Activated naive CD8-positive, alpha-beta T cell treated with anti-CD3 and anti-CD28 coated beads, Interleukin-2, amount 50 U/mL, for 24 hours (primary cell): ENCODE measurements at regions not wholly inside any gene's neighbourhood (a gene's known extent, or its start where the extent isn't known, plus 50 kb on each side); places are given as distances from the start of the nearest gene placed in this dataset.

Source experiments
- ATAC-seq: fragments of 150-1000 bp; cut with Tn5 transposase; one replicate; pipeline ENCODE4 v1.10.0; 2021
- DNase-seq: peaks from one replicate; pipeline ENCODE4 v3.0.0; 2021
- H3K27ac Mint-ChIP-seq: one replicate; pipeline ENCODE4 v1.8.0; 2021; ENCODE audit warnings: mild to moderate bottlenecking, mixed read lengths
- H3K27me3 Mint-ChIP-seq: one replicate; pipeline ENCODE4 v1.8.0; 2021; ENCODE audit warnings: mixed read lengths
- H3K36me3 Mint-ChIP-seq: one replicate; pipeline ENCODE4 v1.8.0; 2021; ENCODE audit warnings: low read depth, mixed read lengths
- H3K4me1 Mint-ChIP-seq: one replicate; pipeline ENCODE4 v1.8.0; 2021; ENCODE audit warnings: mixed read lengths
- H3K4me3 Mint-ChIP-seq: one replicate; pipeline ENCODE4 v1.8.0; 2021; ENCODE audit warnings: mild to moderate bottlenecking, moderate library complexity, mixed read lengths
- H3K9me3 Mint-ChIP-seq: one replicate; pipeline ENCODE4 v1.8.0; 2021; ENCODE audit warnings: mixed read lengths

- no peak overlapping the region for H3K4me3 Mint-ChIP-seq
- H3K27me3 Mint-ChIP-seq = peaks cover 9% of the 10 kb centered on the region
- H3K9me3 Mint-ChIP-seq = no peaks in the 10 kb centered on the region
- ATAC-seq (no peak), DNase-seq (no peak)
- H3K4me1 Mint-ChIP-seq = no peaks in the 10 kb centered on the region
- no peak overlapping the region for H3K27ac Mint-ChIP-seq
- no peaks in the 10 kb centered on the region for H3K36me3 Mint-ChIP-seq
Measured at GRCh38 chr18:22778996-22779395, 154.1 kb upstream of the RBBP8 start.

DNA sequence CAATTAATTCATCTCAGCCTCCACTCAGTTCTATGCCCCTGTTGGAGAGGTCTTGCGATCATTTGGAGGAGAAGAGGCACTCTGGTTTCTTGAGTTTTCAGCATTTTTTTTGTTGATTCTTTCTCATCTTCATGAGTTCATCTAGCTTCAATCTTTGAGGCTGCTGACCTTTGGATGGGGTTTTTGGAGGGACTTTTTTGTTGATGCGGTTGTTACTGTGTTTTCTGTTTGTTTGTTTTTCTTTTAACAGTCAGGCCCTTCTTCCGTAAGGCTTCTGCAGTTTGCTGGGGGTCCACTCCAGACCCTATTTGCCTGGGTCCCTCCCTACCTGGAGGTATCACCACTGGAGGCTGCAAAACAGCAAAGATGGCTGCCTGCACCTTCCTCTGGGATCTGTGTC lies 149.9 kb upstream of the RBBP8 start:
- Mint-ChIP-seq H3K4me1 (no peaks in the 10 kb centered on the region), H3K36me3 (no peaks in the 10 kb centered on the region), H3K4me3 (no peak overlapping the region), H3K27ac (no peak overlapping the region), H3K27me3 (peaks cover 13% of the 10 kb centered on the region), H3K9me3 (no peaks in the 10 kb centered on the region)
- ATAC-seq = no peak
- DNase-seq = no peak

DNA sequence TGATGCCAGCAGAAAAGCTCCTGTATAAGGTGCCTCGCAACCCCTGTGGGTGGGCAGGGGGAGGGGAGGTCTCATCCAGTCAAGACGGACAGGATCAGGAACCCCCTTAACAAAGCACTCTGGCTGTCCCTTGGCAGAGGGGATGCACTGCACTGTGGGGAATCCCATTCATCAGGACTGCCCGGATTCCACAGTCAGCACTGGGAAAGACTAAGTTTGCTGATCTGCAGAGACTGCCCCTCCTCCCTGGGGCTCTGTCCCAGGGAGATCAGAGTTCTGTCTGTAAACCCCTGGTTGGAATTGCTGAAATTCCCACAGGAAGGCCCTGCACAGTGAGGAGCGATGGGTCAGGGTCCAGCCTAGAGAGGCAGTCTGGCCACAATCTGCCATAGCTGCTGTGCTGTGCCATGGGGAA lies 149.5 kb upstream of the RBBP8 start:
- Mint-ChIP-seq H3K4me1 (no peaks in the 10 kb centered on the region), H3K27me3 (peaks cover 13% of the 10 kb centered on the region), H3K9me3 (no peaks in the 10 kb centered on the region), H3K27ac (no peak overlapping the region), H3K36me3 (no peaks in the 10 kb centered on the region), H3K4me3 (no peak overlapping the region)
- no peak for DNase-seq
- ATAC-seq = no peak

GRCh38 chr18:22789052-22789451 lies 144.1 kb upstream of the RBBP8 start:
- no peaks in the 10 kb centered on the region for H3K9me3 Mint-ChIP-seq
- H3K4me3 Mint-ChIP-seq = no peak overlapping the region
- H3K4me1 Mint-ChIP-seq = peaks cover 6% of the 10 kb centered on the region
- H3K27ac Mint-ChIP-seq = no peak overlapping the region
- H3K36me3 Mint-ChIP-seq = no peaks in the 10 kb centered on the region
- H3K27me3 Mint-ChIP-seq = peaks cover 4% of the 10 kb centered on the region
- no peak for DNase-seq
- no peak for ATAC-seq

DNA sequence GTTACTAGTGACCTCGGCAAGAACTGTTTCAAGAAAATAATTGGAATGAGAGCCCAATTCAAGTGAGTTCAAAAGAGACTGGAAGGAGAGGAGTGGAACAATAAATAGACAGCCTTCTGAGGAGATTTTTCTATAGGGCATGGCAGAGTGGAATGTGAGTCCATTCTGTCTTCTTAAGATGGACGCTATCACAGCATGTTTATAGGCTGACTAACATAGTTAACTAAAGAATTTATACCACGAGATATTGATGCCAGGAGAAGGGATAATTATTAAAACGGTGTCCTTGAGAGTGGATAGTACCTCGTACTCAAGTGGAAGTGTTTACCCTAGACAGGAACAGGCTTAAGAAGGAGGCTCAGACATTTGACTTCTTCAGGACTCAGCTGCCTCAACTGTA lies 143.5 kb upstream of the RBBP8 start:
- Mint-ChIP-seq H3K9me3 (no peaks in the 10 kb centered on the region), H3K27me3 (peaks cover 2% of the 10 kb centered on the region), H3K27ac (no peak overlapping the region), H3K36me3 (no peaks in the 10 kb centered on the region), H3K4me3 (no peak overlapping the region), H3K4me1 (peaks cover 6% of the 10 kb centered on the region)
- ATAC-seq = no peak
- no peak for DNase-seq

DNA sequence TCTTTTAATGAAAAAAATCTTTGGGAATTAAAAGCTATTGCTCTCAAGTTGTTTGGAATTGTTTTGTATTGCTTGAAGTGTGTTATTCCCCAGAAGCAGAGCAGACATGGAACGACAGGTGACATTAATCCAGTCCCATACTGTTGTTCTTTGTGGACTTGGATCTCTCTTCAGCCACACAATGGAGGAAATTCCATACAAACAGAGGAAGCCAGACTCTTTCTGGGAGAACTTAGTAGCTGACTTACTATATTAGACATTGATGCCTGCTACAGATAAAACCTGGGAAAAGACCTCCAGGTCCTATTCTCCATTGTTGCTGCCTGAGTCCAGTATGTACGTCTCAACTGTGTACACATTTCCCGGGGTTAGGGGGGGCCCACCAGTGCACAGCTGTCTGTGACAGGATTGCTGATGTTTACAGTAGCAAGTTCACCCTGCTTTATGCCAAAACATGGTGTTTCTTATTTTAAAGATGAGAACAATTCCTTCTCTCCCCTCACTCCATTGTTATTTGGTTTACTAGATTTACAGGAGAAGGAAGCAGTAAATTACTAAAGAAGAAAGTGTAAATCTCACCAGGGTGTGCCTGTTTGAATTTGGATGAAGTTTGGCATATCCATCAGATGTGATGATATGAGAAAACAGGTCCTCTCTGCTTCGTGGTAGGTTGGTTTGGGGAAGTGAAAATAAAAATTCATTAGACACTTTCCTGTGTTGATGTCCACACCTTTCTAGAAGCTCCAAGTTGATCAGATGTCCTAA lies 142.4 kb upstream of the RBBP8 start:
- no peak overlapping the region for H3K4me3 Mint-ChIP-seq
- peaks cover 6% of the 10 kb centered on the region for H3K4me1 Mint-ChIP-seq
- H3K9me3 Mint-ChIP-seq = no peaks in the 10 kb centered on the region
- no peak overlapping the region for H3K27ac Mint-ChIP-seq
- DNase-seq (no peak), ATAC-seq (no peak)
- peaks cover 2% of the 10 kb centered on the region for H3K27me3 Mint-ChIP-seq
- H3K36me3 Mint-ChIP-seq = no peaks in the 10 kb centered on the region

- Mint-ChIP-seq H3K4me1 (peaks cover 6% of the 10 kb centered on the region), H3K36me3 (no peaks in the 10 kb centered on the region), H3K9me3 (no peaks in the 10 kb centered on the region), H3K4me3 (no peak overlapping the region), H3K27ac (no peak overlapping the region), H3K27me3 (peaks cover 2% of the 10 kb centered on the region)
- ATAC-seq (no peak), DNase-seq (no peak)
Measured at GRCh38 chr18:22791310-22791610, 141.9 kb upstream of the RBBP8 start.

DNA sequence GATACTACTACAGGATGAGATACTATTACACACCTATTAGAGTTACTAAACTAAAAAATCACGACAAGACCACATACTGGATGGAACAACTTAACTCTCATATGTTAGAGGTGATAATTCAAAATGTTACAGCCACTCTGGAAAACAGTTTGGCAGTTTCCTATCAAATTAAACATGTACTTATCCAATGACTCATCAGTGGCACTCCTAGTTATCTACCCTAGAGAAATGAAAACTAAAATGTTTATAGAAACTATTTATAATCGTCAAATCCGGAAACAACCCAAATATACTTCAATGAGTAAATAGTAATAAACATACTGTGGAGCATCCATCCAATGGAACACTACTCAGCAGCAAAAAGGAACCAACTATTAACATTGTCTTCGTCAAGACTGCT lies 137.0 kb upstream of the RBBP8 start:
- Mint-ChIP-seq H3K4me1 (peaks cover 2% of the 10 kb centered on the region), H3K4me3 (no peak overlapping the region), H3K9me3 (no peaks in the 10 kb centered on the region), H3K27me3 (peaks cover 3% of the 10 kb centered on the region), H3K36me3 (no peaks in the 10 kb centered on the region), H3K27ac (no peak overlapping the region)
- ATAC-seq (no peak), DNase-seq (no peak)

DNA sequence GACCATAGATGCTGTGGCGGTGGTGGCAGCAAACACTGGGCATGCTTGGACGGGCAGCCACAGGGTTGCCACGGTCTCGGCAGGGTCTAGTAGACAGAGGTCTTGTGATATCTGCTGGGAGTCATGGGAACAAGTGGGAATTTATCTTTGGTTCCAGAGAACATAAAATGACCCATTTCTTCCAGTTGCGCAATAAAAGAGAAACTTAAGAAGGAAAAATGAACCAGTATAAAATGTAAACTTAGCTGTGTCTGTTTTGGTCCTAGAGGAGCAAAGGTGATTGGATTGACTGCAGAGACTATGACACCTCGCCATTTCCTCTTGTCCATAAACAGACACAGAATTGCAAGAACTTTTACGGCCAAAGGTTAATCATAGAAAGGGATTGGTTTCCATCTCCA lies 132.6 kb upstream of the RBBP8 start:
- no peak overlapping the region for H3K4me3 Mint-ChIP-seq
- no peaks in the 10 kb centered on the region for H3K36me3 Mint-ChIP-seq
- peaks cover 3% of the 10 kb centered on the region for H3K27me3 Mint-ChIP-seq
- no peaks in the 10 kb centered on the region for H3K4me1 Mint-ChIP-seq
- H3K27ac Mint-ChIP-seq = no peak overlapping the region
- no peak for DNase-seq
- H3K9me3 Mint-ChIP-seq = no peaks in the 10 kb centered on the region
- no peak for ATAC-seq

DNA sequence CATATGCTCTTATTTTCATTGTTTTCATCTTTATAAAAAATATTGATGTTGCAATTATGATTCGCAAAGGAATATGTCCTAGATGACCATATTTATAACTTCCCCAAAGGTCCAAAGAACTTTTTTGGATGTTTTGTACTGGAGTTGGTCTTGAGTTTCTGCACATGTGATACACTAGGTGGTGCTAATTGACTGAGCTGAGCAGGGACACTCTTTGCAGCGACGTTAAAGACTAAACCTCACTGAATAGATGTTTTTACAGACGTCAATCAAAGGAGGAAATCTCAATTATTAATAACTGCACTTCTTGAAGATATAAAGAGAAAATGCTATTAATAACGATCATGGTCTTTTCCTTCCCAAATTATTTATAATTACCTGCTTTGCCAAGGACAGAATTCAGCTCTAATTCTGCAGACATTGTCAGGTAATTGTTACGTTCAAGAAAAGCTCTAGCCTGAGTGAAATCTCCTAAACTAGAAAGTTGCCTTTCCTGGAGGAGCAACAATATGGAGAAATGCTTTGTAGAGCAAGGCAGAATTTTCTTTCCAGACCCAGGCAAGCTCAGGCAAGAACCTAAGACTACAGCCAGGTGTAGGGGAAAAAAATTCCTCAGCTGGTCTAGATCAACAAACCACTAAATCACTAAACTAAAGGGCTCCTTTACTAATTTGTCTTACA lies 119.3 kb upstream of the RBBP8 start:
- H3K4me1 Mint-ChIP-seq = no peaks in the 10 kb centered on the region
- H3K27me3 Mint-ChIP-seq = peaks cover 25% of the 10 kb centered on the region
- DNase-seq = no peak
- H3K9me3 Mint-ChIP-seq = no peaks in the 10 kb centered on the region
- ATAC-seq = peak; percentile 69
- no peaks in the 10 kb centered on the region for H3K36me3 Mint-ChIP-seq
- no peak overlapping the region for H3K27ac Mint-ChIP-seq
- H3K4me3 Mint-ChIP-seq = no peak overlapping the region

DNA sequence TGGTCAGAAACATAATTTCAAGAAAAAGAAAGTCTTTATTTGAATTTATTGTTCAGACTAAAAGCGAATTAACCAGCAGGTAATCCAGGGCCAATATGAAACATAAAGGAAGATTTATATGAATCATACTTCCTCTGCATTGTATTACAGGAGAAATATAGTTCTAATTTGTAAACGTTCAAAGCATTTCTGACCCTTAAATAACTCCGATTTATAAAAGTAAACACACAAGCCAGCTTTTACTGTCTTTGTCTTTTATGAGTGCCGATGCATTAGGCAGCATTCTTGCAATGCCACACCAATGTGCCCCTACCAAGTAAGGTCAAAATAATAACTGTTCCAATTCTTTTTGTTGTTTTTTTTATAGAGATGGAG lies 118.8 kb upstream of the RBBP8 start:
- Mint-ChIP-seq H3K27me3 (peaks cover 25% of the 10 kb centered on the region), H3K27ac (no peak overlapping the region), H3K36me3 (no peaks in the 10 kb centered on the region), H3K9me3 (no peaks in the 10 kb centered on the region), H3K4me3 (no peak overlapping the region), H3K4me1 (no peaks in the 10 kb centered on the region)
- no peak for ATAC-seq
- no peak for DNase-seq

GRCh38 chr18:22816266-22817176 lies 116.6 kb upstream of the RBBP8 start:
- DNase-seq (no peak), ATAC-seq (no peak)
- no peaks in the 10 kb centered on the region for H3K36me3 Mint-ChIP-seq
- H3K4me1 Mint-ChIP-seq = no peaks in the 10 kb centered on the region
- H3K9me3 Mint-ChIP-seq = no peaks in the 10 kb centered on the region
- no peak overlapping the region for H3K4me3 Mint-ChIP-seq
- H3K27me3 Mint-ChIP-seq = peaks cover 20% of the 10 kb centered on the region
- H3K27ac Mint-ChIP-seq = no peak overlapping the region

DNA sequence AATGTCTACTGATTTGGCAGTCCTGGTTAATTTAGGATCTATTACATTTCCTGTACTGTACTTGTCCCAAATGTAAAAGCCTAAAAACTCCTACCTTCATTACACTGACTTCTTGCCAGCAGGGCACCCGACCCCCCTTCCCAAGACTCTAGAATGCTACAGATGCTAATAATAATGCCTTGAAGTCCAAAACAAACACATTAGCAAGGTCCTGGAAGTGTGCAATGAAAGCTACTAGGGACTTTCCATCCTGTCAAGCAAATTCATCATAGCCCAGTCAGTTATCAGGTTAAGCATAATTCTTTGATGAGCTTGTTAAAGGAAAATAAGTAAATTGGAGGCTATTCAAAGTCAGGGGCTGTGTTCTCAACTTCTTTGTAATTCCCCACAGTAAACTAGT lies 115.3 kb upstream of the RBBP8 start:
- Mint-ChIP-seq H3K4me3 (no peak overlapping the region), H3K9me3 (no peaks in the 10 kb centered on the region), H3K4me1 (no peaks in the 10 kb centered on the region), H3K27ac (no peak overlapping the region), H3K27me3 (peaks cover 12% of the 10 kb centered on the region), H3K36me3 (no peaks in the 10 kb centered on the region)
- DNase-seq (no peak), ATAC-seq (no peak)

GRCh38 chr18:22822024-22822423 lies 111.1 kb upstream of the RBBP8 start:
- Mint-ChIP-seq H3K27ac (no peak overlapping the region), H3K4me1 (no peaks in the 10 kb centered on the region), H3K4me3 (no peak overlapping the region), H3K36me3 (no peaks in the 10 kb centered on the region), H3K9me3 (no peaks in the 10 kb centered on the region), H3K27me3 (peaks cover 5% of the 10 kb centered on the region)
- DNase-seq (no peak), ATAC-seq (no peak)
